NCI-H748 treated with DMSO at 0.1 percent for 48 hours (cell line): ENCODE measurements at regions not wholly inside any gene's neighbourhood (a gene's known extent, or its start where the extent isn't known, plus 50 kb on each side); places are given as distances from the start of the nearest gene placed in this dataset.
"Not testable (repeated sequence)": the region's sequence is repeated elsewhere in the genome, so short reads cannot be mapped to it uniquely, and the experiment has no call there.

Experiments
- DNase-seq: peaks from one replicate; lab custom pipeline; 2025; lab: John Stamatoyannopoulos, UW

GRCh38 chr1:99062192-99062591 is 57.5 kb upstream of the PLPPR5 start:
- DNase-seq = no peak

GRCh38 chr1:99069146-99069545 is 64.5 kb upstream of the PLPPR5 start:
- no peak for DNase-seq

- DNase-seq = not testable (repeated sequence)
Observed at GRCh38 chr1:99078529-99078928, 73.9 kb upstream of the PLPPR5 start.

GRCh38 chr1:99082366-99082765 is 77.7 kb upstream of the PLPPR5 start:
- DNase-seq = no peak

- no peak for DNase-seq
Observed at GRCh38 chr1:99083338-99083737, 78.7 kb upstream of the PLPPR5 start.

GRCh38 chr1:99084562-99084961 is 79.9 kb upstream of the PLPPR5 start:
- DNase-seq = no peak

- no peak for DNase-seq
Observed at GRCh38 chr1:99086057-99086456, 81.4 kb upstream of the PLPPR5 start.

- DNase-seq = no peak
Observed at GRCh38 chr1:99098589-99098988, 93.9 kb upstream of the PLPPR5 start.

- no peak for DNase-seq
Observed at GRCh38 chr1:99106274-99106673, 101.6 kb upstream of the PLPPR5 start.

GRCh38 chr1:99107680-99108079 is 103.0 kb upstream of the PLPPR5 start:
- no peak for DNase-seq

- DNase-seq = no peak
Observed at GRCh38 chr1:99110140-99111041, 105.7 kb upstream of the PLPPR5 start.

- no peak for DNase-seq
Observed at GRCh38 chr1:99115231-99115630, 110.6 kb upstream of the PLPPR5 start.

- DNase-seq = no peak
Observed at GRCh38 chr1:99119188-99119587, 114.5 kb upstream of the PLPPR5 start.

GRCh38 chr1:99122039-99122438 is 117.4 kb upstream of the PLPPR5 start:
- DNase-seq = no peak

GRCh38 chr1:99123936-99124335 is 119.3 kb upstream of the PLPPR5 start:
- DNase-seq = no peak

GRCh38 chr1:99131546-99131945 is 126.9 kb upstream of the PLPPR5 start:
- no peak for DNase-seq

GRCh38 chr1:99133756-99134500 is 129.3 kb upstream of the PLPPR5 start:
- no peak for DNase-seq

- DNase-seq = no peak
Observed at GRCh38 chr1:99137554-99138206, 126.6 kb upstream of the PLPPR4 start.

GRCh38 chr1:99139876-99140275 is 124.4 kb upstream of the PLPPR4 start:
- DNase-seq = no peak

- DNase-seq = no peak
Observed at GRCh38 chr1:99146129-99146848, 118.0 kb upstream of the PLPPR4 start.

GRCh38 chr1:99149952-99150351 is 114.3 kb upstream of the PLPPR4 start:
- no peak for DNase-seq

- DNase-seq = no peak
Observed at GRCh38 chr1:99152132-99152531, 112.2 kb upstream of the PLPPR4 start.
